GM12878 (cell line): ENCODE measurements at regions not wholly inside any gene's neighbourhood (a gene's known extent, or its start where the extent isn't known, plus 50 kb on each side); places are given as distances from the start of the nearest gene placed in this dataset.

Experiments
- ATAC-seq: fragments of 200-7000 bp; cut with Tn5 transposase; 3 replicates; pipeline ENCODE4 v1.9.1; 2020; ENCODE audit warnings: mild to moderate bottlenecking, moderate library complexity
- BruUV-seq: library from RNA; stranded (reverse); fragments of 400-500 nt; replicated peaks from 2 replicates; lab custom pipeline; 2021; lab: Mats Ljungman, UMichigan
- CTCF ChIA-PET: fragments of 300-600 bp; sonication (Branson Sonifier 250); formaldehyde crosslinking; extraction: SDS; loops from one replicate; lab custom pipeline; 2021; ENCODE audit warnings: inconsistent platforms; lab: Yijun Ruan, JAX
- POLR2A ChIA-PET: fragments of 350-600 bp; formaldehyde crosslinking; extraction: SDS; loops from one replicate; lab custom pipeline; 2021; ENCODE audit warnings: inconsistent platforms; lab: Charles Lee
- RAD21 ChIA-PET: fragments of 300-600 bp; sonication (Branson Sonifier 250); formaldehyde crosslinking; loops from one replicate; lab custom pipeline; 2023; ENCODE audit warnings: antibody characterized with exemption; ENCODE audit not compliant: unreplicated experiment; lab: Charles Lee
- SMC1A ChIA-PET: fragments of 300-600 bp; sonication (Branson Sonifier 250); formaldehyde crosslinking; loops from one replicate; lab custom pipeline; 2023; ENCODE audit not compliant: unreplicated experiment, uncharacterized antibody; lab: Charles Lee
- DNase-seq: peaks from one replicate; pipeline ENCODE4 v3.0.0-alpha.2; 2011; ENCODE audit warnings: low read depth, low spot score
- FAIRE-seq: peaks from 3 replicates; lab custom pipeline; 2011; peaks lifted over from hg19 to GRCh38; lab: Jason Lieb, UNC
- H2AFZ ChIP-seq: 2 replicates; pipeline ENCODE4 v1.6.0; 2011; ENCODE audit warnings: low read depth, low read length, control low read depth; ENCODE audit not compliant: control insufficient read depth
- H3K27ac ChIP-seq: 2 replicates; pipeline ENCODE4 v1.5.1; 2011; ENCODE audit warnings: control low read depth; ENCODE audit not compliant: control insufficient read depth, insufficient read depth
- H3K27me3 ChIP-seq, 2 experiments: replicated peaks in 1 of 2; 2 replicates each; pipeline versions ENCODE4 v1.6.0 to v1.6.1; 2011; ENCODE audit warnings: low read length in 1 of 2; ENCODE audit not compliant: control insufficient read depth in 2 of 2, insufficient read depth in 2 of 2
- H3K36me3 ChIP-seq, 2 experiments: 2 replicates each; pipeline ENCODE4 v1.5.1; 2011; ENCODE audit warnings: low read length in 1 of 2; ENCODE audit not compliant: control insufficient read depth in 2 of 2, insufficient read depth in 2 of 2
- H3K4me1 ChIP-seq: 2 replicates; pipeline ENCODE4 v1.6.1; 2011; ENCODE audit warnings: mild to moderate bottlenecking, low read length, moderate library complexity, mixed read lengths; ENCODE audit not compliant: control insufficient read depth, insufficient read depth
- H3K4me2 ChIP-seq: 2 replicates; pipeline ENCODE4 v1.6.0; 2011; ENCODE audit warnings: control low read depth; ENCODE audit not compliant: control insufficient read depth, insufficient read depth
- H3K4me3 ChIP-seq: fragments of 200-600 bp; sonication (generic); 2 replicates; pipeline ENCODE4 v1.5.1; 2016
- H3K79me2 ChIP-seq: 2 replicates; pipeline ENCODE4 v1.6.0; 2011; ENCODE audit warnings: low read length; ENCODE audit not compliant: control insufficient read depth, insufficient read depth
- H3K9ac ChIP-seq: 2 replicates; pipeline ENCODE4 v1.8.0; 2011; ENCODE audit warnings: low read length, control low read depth, mixed read lengths; ENCODE audit not compliant: control insufficient read depth, insufficient read depth
- H3K9me3 ChIP-seq: replicated peaks from 3 replicates; pipeline ENCODE4 v1.5.1; 2011; ENCODE audit warnings: mild to moderate bottlenecking, low read length; ENCODE audit not compliant: control insufficient read depth, insufficient read depth
- H4K20me1 ChIP-seq: 2 replicates; pipeline ENCODE4 v1.6.0; 2011; ENCODE audit not compliant: control insufficient read depth, insufficient read depth
- ASH2L ChIP-seq: fragments of 300-600, 200-600 bp; sonication (generic); IDR thresholded peaks from 2 replicates; pipeline ENCODE4 v1.6.1; 2017; ENCODE audit warnings: low read depth, mild to moderate bottlenecking, borderline replicate concordance
- BRCA1 ChIP-seq: IDR thresholded peaks from 2 replicates; pipeline ENCODE4 v1.6.1; 2011; ENCODE audit warnings: low read depth, low read length, improper control_type of control experiment
- EP300 ChIP-seq, 2 experiments: fragments of 150-350 bp in 1 of 2; IDR thresholded peaks; 2 replicates each; pipeline ENCODE4 v1.6.1; 2011 to 2012; ENCODE audit warnings: low read depth in 2 of 2, low read length in 2 of 2, borderline replicate concordance in 1 of 2, improper control_type of control experiment in 1 of 2, inconsistent platforms in 1 of 2; ENCODE audit not compliant: control insufficient read depth in 1 of 2
- HCFC1 ChIP-seq: fragments of 150-350 bp; IDR thresholded peaks from 2 replicates; pipeline ENCODE4 v1.6.1; 2014; ENCODE audit warnings: low read length
- HSF1 ChIP-seq: fragments of 150-350 bp; IDR thresholded peaks from 2 replicates; pipeline ENCODE4 v1.6.1; 2014; ENCODE audit warnings: mild to moderate bottlenecking, low read depth, low read length
- JUNB ChIP-seq: IDR thresholded peaks from 2 replicates; pipeline ENCODE4 v1.6.1; 2016; ENCODE audit warnings: antibody characterized with exemption, mild to moderate bottlenecking
- NBN ChIP-seq: fragments of 450-650 bp; IDR thresholded peaks from 2 replicates; pipeline ENCODE4 v1.6.1; 2016
- NFXL1 ChIP-seq: fragments of 450-650 bp; IDR thresholded peaks from 2 replicates; pipeline ENCODE4 v1.6.1; 2017; ENCODE audit warnings: antibody characterized with exemption, mild to moderate bottlenecking, borderline replicate concordance
- PAX5 ChIP-seq: IDR thresholded peaks from 2 replicates; pipeline ENCODE4 v1.6.1; 2011; ENCODE audit warnings: low read depth, low read length, borderline replicate concordance
- SMARCA5 ChIP-seq: fragments of 450-650 bp; IDR thresholded peaks from 2 replicates; pipeline ENCODE4 v1.6.1; 2017; ENCODE audit warnings: mild to moderate bottlenecking
- STAT3 ChIP-seq: IDR thresholded peaks from 2 replicates; pipeline ENCODE4 v1.6.1; 2011; ENCODE audit warnings: low read depth, low read length, improper control_type of control experiment
- YBX1 ChIP-seq: fragments of 450-650 bp; IDR thresholded peaks from 2 replicates; pipeline ENCODE4 v1.6.1; 2016; ENCODE audit warnings: antibody characterized with exemption
- ZBTB40 ChIP-seq: fragments of 450-650 bp; IDR thresholded peaks from 2 replicates; pipeline ENCODE4 v1.6.1; 2016; ENCODE audit warnings: mild to moderate bottlenecking, moderate library complexity, borderline replicate concordance
- ZZZ3 ChIP-seq: IDR thresholded peaks from 2 replicates; pipeline ENCODE4 v1.6.1; 2011; ENCODE audit warnings: low read depth; ENCODE audit not compliant: control insufficient read depth, insufficient read length
- in situ Hi-C: fragments of 300-500 bp; cut with MboI; formaldehyde crosslinking; loops from 9 replicates; pipeline ENCODE4 v1.14.3; 2018; ENCODE audit warnings: mixed read lengths
- intact Hi-C: fragments of 100-400 bp; cut with micrococcal nuclease; formaldehyde crosslinking; loops from one replicate; pipeline ENCODE4 v1.14.2; 2022; ENCODE audit not compliant: unreplicated experiment
- TF ChIP-seq, protein P1 (sequence below): fragments of 450-650 bp; IDR thresholded peaks from 2 replicates; pipeline ENCODE4 v1.6.1; 2017; ENCODE audit warnings: mild to moderate bottlenecking, moderate library complexity

- no peak for TF ChIP-seq HSF1
- no peak for TF ChIP-seq SMARCA5
- TF ChIP-seq NFXL1 = no peak
- TF ChIP-seq, protein P1, sequence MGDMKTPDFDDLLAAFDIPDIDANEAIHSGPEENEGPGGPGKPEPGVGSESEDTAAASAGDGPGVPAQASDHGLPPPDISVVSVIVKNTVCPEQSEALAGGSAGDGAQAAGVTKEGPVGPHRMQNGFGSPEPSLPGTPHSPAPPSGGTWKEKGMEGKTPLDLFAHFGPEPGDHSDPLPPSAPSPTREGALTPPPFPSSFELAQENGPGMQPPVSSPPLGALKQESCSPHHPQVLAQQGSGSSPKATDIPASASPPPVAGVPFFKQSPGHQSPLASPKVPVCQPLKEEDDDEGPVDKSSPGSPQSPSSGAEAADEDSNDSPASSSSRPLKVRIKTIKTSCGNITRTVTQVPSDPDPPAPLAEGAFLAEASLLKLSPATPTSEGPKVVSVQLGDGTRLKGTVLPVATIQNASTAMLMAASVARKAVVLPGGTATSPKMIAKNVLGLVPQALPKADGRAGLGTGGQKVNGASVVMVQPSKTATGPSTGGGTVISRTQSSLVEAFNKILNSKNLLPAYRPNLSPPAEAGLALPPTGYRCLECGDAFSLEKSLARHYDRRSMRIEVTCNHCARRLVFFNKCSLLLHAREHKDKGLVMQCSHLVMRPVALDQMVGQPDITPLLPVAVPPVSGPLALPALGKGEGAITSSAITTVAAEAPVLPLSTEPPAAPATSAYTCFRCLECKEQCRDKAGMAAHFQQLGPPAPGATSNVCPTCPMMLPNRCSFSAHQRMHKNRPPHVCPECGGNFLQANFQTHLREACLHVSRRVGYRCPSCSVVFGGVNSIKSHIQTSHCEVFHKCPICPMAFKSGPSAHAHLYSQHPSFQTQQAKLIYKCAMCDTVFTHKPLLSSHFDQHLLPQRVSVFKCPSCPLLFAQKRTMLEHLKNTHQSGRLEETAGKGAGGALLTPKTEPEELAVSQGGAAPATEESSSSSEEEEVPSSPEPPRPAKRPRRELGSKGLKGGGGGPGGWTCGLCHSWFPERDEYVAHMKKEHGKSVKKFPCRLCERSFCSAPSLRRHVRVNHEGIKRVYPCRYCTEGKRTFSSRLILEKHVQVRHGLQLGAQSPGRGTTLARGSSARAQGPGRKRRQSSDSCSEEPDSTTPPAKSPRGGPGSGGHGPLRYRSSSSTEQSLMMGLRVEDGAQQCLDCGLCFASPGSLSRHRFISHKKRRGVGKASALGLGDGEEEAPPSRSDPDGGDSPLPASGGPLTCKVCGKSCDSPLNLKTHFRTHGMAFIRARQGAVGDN = no peak
- TF ChIP-seq ASH2L = no peak
- TF ChIP-seq ZZZ3 = no peak
- TF ChIP-seq, all 136 proteins: peak for 0
Measured at GRCh38 chr14:26719514-26719913, 121.7 kb upstream of the NOVA1 start (continued).

DNA sequence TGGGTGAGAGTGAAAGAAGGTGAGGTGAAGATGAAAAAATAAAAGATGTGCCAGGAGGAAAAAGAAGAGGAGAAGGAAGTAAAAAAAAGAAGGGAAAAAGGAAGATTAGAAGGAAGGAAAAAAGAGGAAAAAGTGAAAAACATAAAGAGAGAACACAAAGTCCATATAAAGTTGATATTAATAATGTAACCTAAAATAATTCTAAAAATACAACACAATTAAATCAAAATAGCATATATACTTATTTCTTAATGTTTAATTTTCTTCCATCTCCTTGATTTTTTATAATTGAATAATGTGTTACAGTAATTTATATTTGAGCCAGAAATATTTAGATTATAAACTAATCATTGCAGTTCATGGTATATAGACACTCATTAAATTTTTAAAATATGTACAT is 124.4 kb upstream of the NOVA1 start:
- H3K27ac ChIP-seq = no peak overlapping the region
- H3K27me3 ChIP-seq = no peaks in the 10 kb centered on the region
- no peaks in the 10 kb centered on the region for H3K79me2 ChIP-seq
- H3K4me3 ChIP-seq = no peak overlapping the region
- no peaks in the 10 kb centered on the region for H4K20me1 ChIP-seq
- H3K9me3 ChIP-seq = no peaks in the 10 kb centered on the region
- SMC1A ChIA-PET = no interaction called here
- RAD21 ChIA-PET = no interaction called here
- in situ Hi-C loops = no loop called here
- FAIRE-seq (no peak), ATAC-seq (no peak), DNase-seq (no peak)
- H3K4me2 ChIP-seq = no peak overlapping the region
- no peak overlapping the region for H3K9ac ChIP-seq
- no peak overlapping the region for H2AFZ ChIP-seq
- intact Hi-C loops = no loop called here
- BruUV-seq = no TSS peak
- H3K36me3 ChIP-seq = no peaks in the 10 kb centered on the region
- POLR2A ChIA-PET = no interaction called here
- CTCF ChIA-PET = no interaction called here
- no peaks in the 10 kb centered on the region for H3K4me1 ChIP-seq
- TF ChIP-seq STAT3 = no peak
- TF ChIP-seq JUNB = no peak
- no peak for TF ChIP-seq EP300 (IDR thresholded peaks at IDR 0.05; ENCODE audit: borderline replicate concordance in 1 of 2, control insufficient read depth in 1 of 2, low read depth in 2 of 2, low read length in 2 of 2)
- TF ChIP-seq ZBTB40 = no peak
- TF ChIP-seq BRCA1 = no peak
- no peak for TF ChIP-seq YBX1
- TF ChIP-seq PAX5 = no peak
- no peak for TF ChIP-seq HCFC1
- TF ChIP-seq NBN = no peak
